PFSK-1 (cell line): ENCODE measurements at regions not wholly inside any gene's neighbourhood (a gene's known extent, or its start where the extent isn't known, plus 50 kb on each side); places are given as distances from the start of the nearest gene placed in this dataset.

Source experiments
- FOXP2 ChIP-seq: optimal IDR thresholded peaks from 2 replicates; pipeline ENCODE3; 2011; ENCODE audit warnings: borderline replicate concordance, control low read depth, inconsistent platforms; ENCODE audit not compliant: insufficient read depth; ENCODE audit errors: extremely low read length, extremely low read depth
- POLR2AphosphoS5 ChIP-seq: IDR thresholded peaks from 2 replicates; pipeline ENCODE4 v1.6.1; 2012; ENCODE audit warnings: low read depth, mild to moderate bottlenecking, control low read depth, low read length, moderate library complexity
- REST ChIP-seq, 2 experiments: IDR thresholded peaks; 2 replicates each; pipeline versions ENCODE4 v1.6.1 to v1.8.0; 2011 to 2012; ENCODE audit warnings: low read depth in 2 of 2, low read length in 2 of 2, control low read depth in 1 of 2, inconsistent platforms in 1 of 2, mild to moderate bottlenecking in 1 of 2, moderate library complexity in 1 of 2; ENCODE audit not compliant: insufficient read depth in 1 of 2
- SIN3A ChIP-seq: IDR thresholded peaks from 2 replicates; pipeline ENCODE4 v1.6.1; 2012; ENCODE audit warnings: mild to moderate bottlenecking, low read length, moderate library complexity, borderline replicate concordance; ENCODE audit not compliant: insufficient read depth
- TAF1 ChIP-seq: IDR thresholded peaks from 2 replicates; pipeline ENCODE4 v1.6.1; 2012; ENCODE audit warnings: low read length, control low read depth, borderline replicate concordance; ENCODE audit not compliant: insufficient read depth

- TF ChIP-seq TAF1 = no peak
- no peak for TF ChIP-seq FOXP2
- TF ChIP-seq REST (IDR thresholded peaks at IDR 0.05; ENCODE audit: insufficient read depth in 1 of 2, low read depth in 2 of 2, low read length in 2 of 2) = no peak
- no peak for TF ChIP-seq SIN3A
- no peak for TF ChIP-seq POLR2AphosphoS5
Measured at GRCh38 chr16:72569677-72570076, 397.7 kb upstream of the PMFBP1 start.

GRCh38 chr16:72568502-72568901 is 396.5 kb upstream of the PMFBP1 start:
- no peak for TF ChIP-seq POLR2AphosphoS5
- TF ChIP-seq REST (IDR thresholded peaks at IDR 0.05; ENCODE audit: insufficient read depth in 1 of 2, low read depth in 2 of 2, low read length in 2 of 2) = no peak
- TF ChIP-seq FOXP2 = no peak
- TF ChIP-seq SIN3A = no peak
- no peak for TF ChIP-seq TAF1

GRCh38 chr16:72566174-72566573 is 394.2 kb upstream of the PMFBP1 start:
- TF ChIP-seq SIN3A = no peak

- TF ChIP-seq REST (IDR thresholded peaks at IDR 0.05; ENCODE audit: insufficient read depth in 1 of 2, low read depth in 2 of 2, low read length in 2 of 2) (no peak), POLR2AphosphoS5 (no peak), SIN3A (no peak), FOXP2 (no peak), TAF1 (no peak)
Measured at GRCh38 chr16:72565106-72565505, 393.2 kb upstream of the PMFBP1 start.

- TF ChIP-seq SIN3A (no peak), FOXP2 (no peak), TAF1 (no peak), POLR2AphosphoS5 (no peak), REST (IDR thresholded peaks at IDR 0.05; ENCODE audit: insufficient read depth in 1 of 2, low read depth in 2 of 2, low read length in 2 of 2) (no peak)
Measured at GRCh38 chr16:72560617-72561016, 388.7 kb upstream of the PMFBP1 start.
